Dermis microvascular lymphatic vessel endothelial cell (primary cell): ENCODE measurements at regions not wholly inside any gene's neighbourhood (a gene's known extent, or its start where the extent isn't known, plus 50 kb on each side); places are given as distances from the start of the nearest gene placed in this dataset.
"Not testable (repeated sequence)": the region's sequence is repeated elsewhere in the genome, so short reads cannot be mapped to it uniquely, and the experiment has no call there.

Experiments used
- DNase-seq, 2 donors: peaks; one replicate each; pipeline versions ENCODE4 v3.0.0 to v3.0.0-alpha.2; 2010; ENCODE audit warnings: low read depth in 2 of 2

- DNase-seq = no peak
Observed at GRCh38 chr4:177494791-177495190, 52.6 kb upstream of the AGA start.

- not testable (repeated sequence) for DNase-seq
Observed at GRCh38 chr4:177495626-177496025, 53.4 kb upstream of the AGA start.

DNA sequence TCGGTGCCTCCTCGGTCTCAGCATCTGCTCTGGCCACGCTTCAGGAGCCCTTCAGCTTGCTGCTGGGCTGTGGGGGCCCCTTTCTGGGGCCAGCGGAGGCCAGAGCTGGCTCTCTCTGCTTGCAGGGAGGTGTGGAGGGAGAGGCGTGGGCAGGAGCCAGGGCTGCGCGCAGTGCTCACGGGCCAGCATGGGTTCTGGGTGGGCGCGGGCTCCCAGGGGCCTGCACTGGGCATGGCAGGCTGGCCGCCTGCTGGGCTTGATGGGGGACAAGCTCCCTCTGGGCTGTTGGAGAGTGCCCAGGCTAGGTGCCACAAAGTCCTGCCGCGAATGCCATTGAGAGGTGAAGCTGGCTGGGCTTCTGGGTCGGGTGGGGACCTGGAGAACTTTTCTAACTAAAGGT lies 57.3 kb upstream of the AGA start:
- no peak for DNase-seq

GRCh38 chr4:177505171-177505615 lies 63.0 kb upstream of the AGA start:
- no peak for DNase-seq

GRCh38 chr4:177508662-177509061 lies 66.4 kb upstream of the AGA start:
- no peak for DNase-seq

- no peak for DNase-seq
Observed at GRCh38 chr4:177509226-177509745, 67.0 kb upstream of the AGA start.

- no peak for DNase-seq
Observed at GRCh38 chr4:177511611-177512010, 69.4 kb upstream of the AGA start.

- no peak for DNase-seq
Observed at GRCh38 chr4:177512646-177513045, 70.4 kb upstream of the AGA start.

GRCh38 chr4:177517862-177518261 lies 75.6 kb upstream of the AGA start:
- no peak for DNase-seq

DNA sequence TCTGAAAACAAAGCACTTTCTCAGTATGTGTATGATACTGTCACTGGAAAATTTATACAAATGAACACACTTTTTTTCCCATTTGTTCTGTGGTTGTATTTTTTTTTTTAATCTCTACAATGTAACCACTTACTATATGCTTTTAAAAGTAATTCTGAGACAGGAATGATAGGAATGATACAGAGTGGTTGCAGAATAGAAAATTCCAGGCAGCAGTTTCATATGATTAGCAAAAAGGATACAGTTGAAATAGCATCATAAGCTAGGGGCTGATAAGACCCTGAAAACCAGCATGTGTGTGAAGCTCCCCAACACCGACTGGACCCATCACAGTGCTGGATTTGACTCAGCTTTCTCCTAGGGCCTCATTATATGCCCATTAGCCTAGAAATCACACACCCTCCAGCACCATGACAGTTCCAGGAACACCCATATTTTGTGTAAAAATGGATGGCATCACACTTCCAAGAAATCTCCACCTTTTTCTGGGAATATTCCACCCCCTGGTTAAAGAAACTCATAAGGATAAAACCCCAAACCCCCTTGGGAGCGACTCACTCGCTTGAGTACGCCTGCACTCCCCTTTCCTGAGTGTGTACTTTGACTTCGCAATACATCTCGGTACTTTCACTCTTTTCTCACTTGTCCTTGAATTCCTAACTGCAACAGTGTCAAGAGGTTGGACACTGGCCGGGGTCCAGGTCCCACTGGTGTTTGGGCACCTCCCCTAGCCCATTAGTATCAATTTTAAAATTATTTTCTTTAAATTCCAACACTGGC lies 77.4 kb upstream of the AGA start:
- no peak for DNase-seq

DNA sequence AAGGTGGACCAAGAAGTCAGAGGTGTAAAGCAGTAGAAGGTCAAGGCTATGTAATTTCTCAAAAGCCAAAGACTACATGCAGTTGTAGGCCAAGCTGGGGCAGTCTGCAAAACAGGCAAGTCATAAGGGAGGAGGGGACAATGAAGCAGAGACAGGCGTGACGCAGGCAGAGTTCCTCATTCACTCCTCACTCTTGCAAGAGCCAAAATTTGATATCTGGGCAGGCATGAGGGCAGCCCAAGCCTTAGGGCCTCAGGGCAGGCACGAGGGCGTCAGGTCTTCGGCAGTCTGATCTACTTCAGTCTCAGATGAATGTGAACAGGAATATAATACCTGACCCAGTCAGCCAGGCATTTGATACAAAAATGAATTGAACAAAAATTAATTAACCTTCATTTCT lies 86.4 kb upstream of the AGA start:
- DNase-seq = no peak

DNA sequence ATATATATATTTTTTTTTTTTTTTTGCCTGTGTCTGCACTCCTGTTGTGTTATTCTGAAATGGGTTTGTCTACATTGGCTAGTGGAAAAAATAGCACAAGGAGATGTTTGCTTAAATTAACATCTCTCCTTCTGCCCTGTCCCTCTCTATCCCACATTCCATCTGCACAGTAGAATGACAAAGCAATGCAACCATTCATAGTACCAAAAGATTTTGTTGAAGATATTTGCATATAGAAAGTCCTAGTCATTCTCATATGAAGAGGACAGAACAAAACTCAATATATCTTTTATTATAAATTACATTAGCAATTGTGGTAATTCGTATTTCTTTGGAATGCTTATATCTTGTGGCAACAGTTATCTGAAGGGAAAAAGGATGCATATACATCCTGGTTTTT lies 88.3 kb upstream of the AGA start:
- DNase-seq = no peak

DNA sequence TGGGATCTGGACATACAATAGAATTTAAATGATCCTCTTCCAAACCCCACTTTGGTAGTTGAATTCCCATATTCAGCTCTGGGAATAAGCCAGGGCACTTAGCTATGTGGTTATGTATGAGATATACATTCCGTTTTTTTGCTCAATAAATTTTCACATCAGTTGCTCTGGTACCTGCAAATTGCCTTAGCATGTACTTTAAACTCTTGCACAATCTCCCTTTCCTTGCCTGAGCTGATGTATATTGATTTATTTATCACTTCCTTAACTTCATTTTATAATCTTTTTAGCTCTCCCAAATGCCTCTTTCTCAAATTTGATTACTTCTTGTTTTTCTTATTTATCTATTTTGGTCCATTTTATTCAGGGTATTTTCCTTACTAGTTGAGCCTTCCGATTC lies 90.1 kb upstream of the AGA start:
- no peak for DNase-seq

- not testable (repeated sequence) for DNase-seq
Observed at GRCh38 chr4:177534841-177535240, 92.6 kb upstream of the AGA start.

- no peak for DNase-seq
Observed at GRCh38 chr4:177546745-177547144, 104.5 kb upstream of the AGA start.

- DNase-seq = no peak
Observed at GRCh38 chr4:177547985-177548384, 105.7 kb upstream of the AGA start.

GRCh38 chr4:177555007-177555574 lies 112.9 kb upstream of the AGA start:
- DNase-seq = peak; percentile 3 to 25

DNA sequence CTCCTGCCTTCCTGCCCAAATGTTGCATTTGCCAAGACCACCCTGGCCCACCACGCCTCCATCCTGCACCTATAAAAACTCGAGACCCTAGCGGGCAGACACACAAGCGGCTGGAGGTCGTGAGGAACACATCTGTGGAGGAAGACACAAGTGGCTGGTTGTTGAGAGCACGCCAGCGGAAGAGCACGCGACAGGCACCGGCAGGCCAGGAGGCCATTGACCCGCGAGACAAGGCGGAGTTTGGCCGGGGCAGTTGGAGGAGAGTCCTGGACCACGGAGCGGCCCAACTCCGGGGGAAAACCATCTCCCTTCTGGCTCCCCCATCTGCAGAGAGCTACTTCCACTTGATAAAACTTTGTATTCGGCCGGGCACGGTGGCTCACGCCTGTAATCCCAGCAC lies 115.2 kb upstream of the AGA start:
- no peak for DNase-seq

GRCh38 chr4:177558995-177559394 lies 116.8 kb upstream of the AGA start:
- no peak for DNase-seq

GRCh38 chr4:177562163-177562562 lies 119.9 kb upstream of the AGA start:
- no peak for DNase-seq

DNA sequence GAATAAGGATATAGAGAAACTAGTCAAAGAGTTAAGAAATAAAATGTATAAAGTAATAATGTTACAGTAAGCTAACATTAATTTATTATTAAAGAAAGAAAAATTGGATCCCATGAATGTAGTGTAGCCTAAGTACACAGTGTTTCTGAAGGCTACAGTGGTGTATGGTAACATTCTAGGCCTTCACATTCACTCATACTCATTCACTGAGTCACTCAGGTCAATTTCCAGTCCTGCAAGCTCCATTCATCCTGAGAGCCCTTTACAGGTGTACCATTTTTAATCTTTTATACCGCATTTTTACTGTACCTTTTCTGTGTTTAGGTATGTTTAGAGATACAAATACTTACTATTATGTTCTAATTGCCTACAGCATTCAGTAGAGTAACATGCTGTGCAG lies 120.6 kb upstream of the AGA start:
- no peak for DNase-seq

DNA sequence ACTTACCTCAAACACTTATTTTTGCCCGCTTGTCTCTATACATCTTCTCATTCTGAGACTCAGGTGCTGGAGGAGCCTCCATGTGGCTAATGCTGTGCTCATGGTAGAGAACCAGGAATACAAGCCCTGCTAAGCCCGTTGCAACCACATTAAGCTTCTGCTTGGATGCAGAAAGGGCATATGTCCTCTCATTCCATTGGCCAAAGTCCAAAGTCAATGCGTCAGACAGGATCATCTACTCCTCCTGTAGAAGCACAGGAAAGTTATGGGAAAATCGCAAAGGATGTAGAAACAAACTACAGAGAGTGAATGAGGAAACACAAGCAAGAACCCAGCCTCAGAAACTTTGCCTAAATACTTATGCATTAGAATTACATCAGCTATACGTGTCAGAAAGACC lies 124.5 kb upstream of the AGA start:
- no peak for DNase-seq

DNA sequence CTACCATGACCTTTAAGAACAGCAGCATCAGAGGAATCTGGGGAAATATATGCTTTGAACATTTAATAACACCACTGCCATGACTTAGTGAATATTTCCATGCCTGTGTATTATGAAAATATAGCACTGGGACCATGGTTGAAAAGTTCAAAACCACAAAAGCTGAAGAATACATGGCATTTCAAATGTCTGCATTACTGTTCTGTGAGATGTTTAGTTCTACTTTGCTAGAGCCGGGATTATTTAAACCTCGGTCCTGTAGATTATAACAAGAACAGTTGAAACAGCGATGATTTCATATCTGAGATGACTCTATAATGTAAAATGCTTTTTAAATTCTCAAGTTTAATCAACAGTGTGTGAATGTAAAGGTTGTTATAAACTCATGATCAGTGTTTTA lies 126.7 kb upstream of the AGA start:
- DNase-seq = no peak
